ENCODE measurements at regions not wholly inside any gene's neighbourhood (a gene's known extent, or its start where the extent isn't known, plus 50 kb on each side); places are given as distances from the start of the nearest gene placed in this dataset.

DNA sequence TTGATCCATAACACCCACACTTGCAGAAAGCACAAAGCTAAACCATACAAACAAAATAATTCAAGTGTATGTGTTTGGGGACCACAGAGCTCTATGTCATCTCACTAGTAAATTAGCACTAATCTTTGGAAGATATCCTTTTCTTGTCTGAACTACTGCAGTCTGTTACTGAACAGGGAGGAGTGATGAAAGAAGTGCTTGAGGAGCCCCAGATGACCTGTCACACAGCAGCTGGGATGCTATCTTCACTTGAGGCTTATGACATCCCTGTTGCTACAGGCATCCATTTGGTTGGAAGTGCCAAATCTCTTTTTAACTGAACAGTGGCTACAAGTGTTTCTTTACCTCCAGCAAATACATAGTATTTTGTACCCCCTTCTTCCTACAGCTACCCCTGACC lies 386.3 kb upstream of the CHAC2 start:
- ChIA-PET POLR2A (ENCODE audit: low non-redundant PET) (no interaction called here), CTCF (interaction anchor here (1.1 kb wide), 1 partner anchor 9 kb away, joined by 3 read pairs; no protein-coding TSS in a partner anchor)
- DNase-seq (ENCODE audit: low spot score), result no peak
- TF ChIP-seq, protein P1, sequence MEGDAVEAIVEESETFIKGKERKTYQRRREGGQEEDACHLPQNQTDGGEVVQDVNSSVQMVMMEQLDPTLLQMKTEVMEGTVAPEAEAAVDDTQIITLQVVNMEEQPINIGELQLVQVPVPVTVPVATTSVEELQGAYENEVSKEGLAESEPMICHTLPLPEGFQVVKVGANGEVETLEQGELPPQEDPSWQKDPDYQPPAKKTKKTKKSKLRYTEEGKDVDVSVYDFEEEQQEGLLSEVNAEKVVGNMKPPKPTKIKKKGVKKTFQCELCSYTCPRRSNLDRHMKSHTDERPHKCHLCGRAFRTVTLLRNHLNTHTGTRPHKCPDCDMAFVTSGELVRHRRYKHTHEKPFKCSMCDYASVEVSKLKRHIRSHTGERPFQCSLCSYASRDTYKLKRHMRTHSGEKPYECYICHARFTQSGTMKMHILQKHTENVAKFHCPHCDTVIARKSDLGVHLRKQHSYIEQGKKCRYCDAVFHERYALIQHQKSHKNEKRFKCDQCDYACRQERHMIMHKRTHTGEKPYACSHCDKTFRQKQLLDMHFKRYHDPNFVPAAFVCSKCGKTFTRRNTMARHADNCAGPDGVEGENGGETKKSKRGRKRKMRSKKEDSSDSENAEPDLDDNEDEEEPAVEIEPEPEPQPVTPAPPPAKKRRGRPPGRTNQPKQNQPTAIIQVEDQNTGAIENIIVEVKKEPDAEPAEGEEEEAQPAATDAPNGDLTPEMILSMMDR (conservative IDR thresholded peaks at IDR 0.05; ENCODE audit: low read depth), result no peak
- no peak overlapping the region for H3K27ac ChIP-seq

GRCh38 chr2:53379547-53379946 lies 388.1 kb upstream of the CHAC2 start:
- no peak for DNase-seq (ENCODE audit: low spot score)
- TF ChIP-seq, protein P1 (conservative IDR thresholded peaks at IDR 0.05; ENCODE audit: low read depth), result no peak
- POLR2A ChIA-PET (ENCODE audit: low non-redundant PET), result no interaction called here
- H3K27ac ChIP-seq, result no peak overlapping the region
- CTCF ChIA-PET, result interaction anchor here (0.6 kb wide), 1 partner anchor 842 kb away, joined by 3 read pairs; no protein-coding TSS in a partner anchor

DNA sequence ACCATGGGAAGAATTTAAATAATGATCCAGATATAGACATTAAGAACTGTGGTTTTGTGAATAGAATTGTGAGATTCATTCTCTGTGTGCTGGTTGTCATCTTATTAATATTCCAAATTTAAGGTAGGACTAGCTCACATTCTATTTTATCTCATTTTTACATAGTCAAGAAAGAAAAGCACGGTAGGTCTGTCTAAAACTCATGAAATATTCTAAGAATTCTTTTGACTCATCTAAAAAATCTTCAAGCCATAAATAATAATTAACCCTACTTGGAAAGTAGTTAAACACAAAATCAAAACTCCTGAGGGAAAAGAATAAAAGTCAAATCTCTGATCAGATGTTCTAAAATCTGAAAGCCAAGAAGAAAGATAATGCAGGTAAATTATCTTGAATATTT lies 388.8 kb upstream of the CHAC2 start:
- ChIA-PET CTCF (no interaction called here), POLR2A (ENCODE audit: low non-redundant PET) (no interaction called here)
- TF ChIP-seq, protein P1 (conservative IDR thresholded peaks at IDR 0.05; ENCODE audit: low read depth), result no peak
- no peak overlapping the region for H3K27ac ChIP-seq
- no peak for DNase-seq (ENCODE audit: low spot score)

DNA sequence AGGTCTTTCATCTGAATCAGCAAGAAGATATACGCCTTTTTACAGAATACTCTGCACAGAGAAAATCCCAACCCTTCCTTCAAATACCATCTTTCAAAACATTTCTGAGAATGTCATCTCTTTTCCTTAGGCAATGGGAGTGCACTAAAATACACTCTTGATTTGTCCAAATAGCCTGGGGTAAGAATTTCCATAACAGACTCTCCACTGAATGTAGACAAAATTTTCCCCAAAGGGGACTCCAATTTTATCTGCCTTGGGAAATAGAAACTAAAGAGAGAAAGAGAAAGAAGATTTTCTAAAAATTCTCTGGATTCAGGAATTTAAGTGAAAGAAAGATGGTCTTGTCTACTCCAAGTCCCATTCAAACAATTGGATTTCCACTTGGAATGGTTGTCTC lies 394.5 kb upstream of the CHAC2 start:
- no peak for DNase-seq (ENCODE audit: low spot score)
- no peak overlapping the region for H3K27ac ChIP-seq
- CTCF ChIA-PET, result no interaction called here
- TF ChIP-seq, protein P1 (conservative IDR thresholded peaks at IDR 0.05; ENCODE audit: low read depth), result no peak
- POLR2A ChIA-PET (ENCODE audit: low non-redundant PET), result no interaction called here

DNA sequence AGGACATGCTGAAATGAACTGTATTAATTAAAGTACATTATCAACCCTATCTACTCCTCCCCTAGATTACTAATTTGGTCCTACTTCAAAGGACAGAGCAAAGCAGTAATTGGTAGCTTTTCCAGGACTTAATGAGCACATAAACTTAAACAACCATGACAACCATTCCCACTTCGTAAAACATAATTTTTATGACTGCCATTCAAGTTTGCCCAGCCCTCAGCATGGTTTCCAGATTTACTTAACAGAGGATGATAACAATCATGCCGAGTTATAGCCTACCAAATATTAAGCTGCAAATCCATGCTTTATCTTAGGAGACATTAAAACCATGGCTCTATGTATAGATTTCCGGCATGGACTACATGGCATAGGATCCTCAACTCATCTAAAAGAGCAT lies 401.1 kb upstream of the CHAC2 start:
- no peak overlapping the region for H3K27ac ChIP-seq
- ChIA-PET POLR2A (ENCODE audit: low non-redundant PET) (no interaction called here), CTCF (no interaction called here)
- DNase-seq (ENCODE audit: low spot score), result no peak
- TF ChIP-seq, protein P1 (conservative IDR thresholded peaks at IDR 0.05; ENCODE audit: low read depth), result no peak

GRCh38 chr2:53362934-53363333 lies 404.7 kb upstream of the CHAC2 start:
- ChIA-PET CTCF (interaction anchor here (0.6 kb wide), 1 partner anchor 622 kb away, joined by 6 read pairs; no protein-coding TSS in a partner anchor), POLR2A (ENCODE audit: low non-redundant PET) (no interaction called here)
- DNase-seq (ENCODE audit: low spot score), result no peak
- H3K27ac ChIP-seq, result no peak overlapping the region
- TF ChIP-seq, protein P1 (conservative IDR thresholded peaks at IDR 0.05; ENCODE audit: low read depth), result no peak
